ENCODE measurements at regions not wholly inside any gene's neighbourhood (a gene's known extent, or its start where the extent isn't known, plus 50 kb on each side); places are given as distances from the start of the nearest gene placed in this dataset.

- no peak for TF ChIP-seq CTCF (IDR thresholded peaks at IDR 0.05; ENCODE audit: control insufficient read depth, extremely low read depth, insufficient read depth)
- no peak for DNase-seq (ENCODE audit: low read depth)
- no peak overlapping the region for H3K4me3 ChIP-seq (ENCODE audit: low read depth, low read length)
These were observed 84.3 kb downstream of the TNFAIP2 start for GRCh38 chr14:103207388-103208072.

- TF ChIP-seq CTCF (IDR thresholded peaks at IDR 0.05; ENCODE audit: control insufficient read depth, extremely low read depth, insufficient read depth): no peak
- H3K4me3 ChIP-seq (ENCODE audit: low read depth, low read length): no peak overlapping the region
- no peak for DNase-seq (ENCODE audit: low read depth)
These were observed 85.8 kb downstream of the TNFAIP2 start for GRCh38 chr14:103209054-103209453.

GRCh38 chr14:103209506-103209905 lies 86.2 kb downstream of the TNFAIP2 start:
- TF ChIP-seq CTCF (IDR thresholded peaks at IDR 0.05; ENCODE audit: control insufficient read depth, extremely low read depth, insufficient read depth): no peak
- DNase-seq (ENCODE audit: low read depth): no peak
- H3K4me3 ChIP-seq (ENCODE audit: low read depth, low read length): no peak overlapping the region

- no peak overlapping the region for H3K4me3 ChIP-seq (ENCODE audit: low read depth, low read length)
- no peak for TF ChIP-seq CTCF (IDR thresholded peaks at IDR 0.05; ENCODE audit: control insufficient read depth, extremely low read depth, insufficient read depth)
- no peak for DNase-seq (ENCODE audit: low read depth)
These were observed 90.1 kb downstream of the TNFAIP2 start for GRCh38 chr14:103213331-103213730.

DNA sequence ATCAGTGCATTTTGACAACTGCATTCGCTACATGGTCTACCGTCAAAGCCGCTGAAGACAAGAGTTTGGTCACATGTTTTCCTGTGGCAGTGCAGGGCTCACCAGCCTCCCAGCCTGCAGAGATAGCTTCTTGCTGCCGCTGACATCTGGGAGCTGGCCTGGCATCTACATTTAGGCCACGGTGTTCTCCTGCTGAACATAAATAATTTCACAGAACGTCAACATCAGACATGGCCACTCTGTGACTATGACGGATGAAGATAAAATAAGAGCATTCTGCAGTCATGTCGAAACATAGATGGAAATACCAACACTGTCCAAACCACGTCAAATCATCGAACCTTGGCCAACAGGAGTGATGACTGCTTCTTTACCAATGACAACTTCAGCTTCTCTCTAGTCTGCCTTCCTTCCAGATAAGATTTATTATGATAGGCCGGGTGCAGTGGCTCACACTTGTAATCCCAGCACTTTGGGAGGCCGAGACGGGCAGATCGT lies 91.2 kb downstream of the TNFAIP2 start:
- DNase-seq (ENCODE audit: low read depth): no peak
- no peak for TF ChIP-seq CTCF (IDR thresholded peaks at IDR 0.05; ENCODE audit: control insufficient read depth, extremely low read depth, insufficient read depth)
- no peak overlapping the region for H3K4me3 ChIP-seq (ENCODE audit: low read depth, low read length)

DNA sequence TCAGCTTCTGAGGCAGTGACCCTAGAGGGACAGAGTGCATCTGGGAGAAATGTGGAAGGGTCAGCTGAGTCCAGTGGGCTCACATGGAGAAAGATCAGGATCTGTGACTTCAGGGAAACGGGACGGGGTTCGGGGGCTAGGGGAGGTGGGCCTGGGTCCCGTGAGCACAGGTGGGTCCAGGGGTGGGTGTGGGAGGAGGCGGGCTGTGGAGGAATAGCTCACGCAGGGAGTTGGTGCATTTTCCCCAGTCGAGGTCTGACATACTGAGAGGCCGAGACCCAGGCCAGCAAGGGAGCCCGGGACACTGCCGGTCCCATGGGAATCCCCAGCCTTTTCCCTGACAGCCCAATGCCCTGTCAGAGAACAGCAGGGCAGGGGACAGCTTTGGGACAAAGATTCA lies 93.1 kb downstream of the TNFAIP2 start:
- no peak for TF ChIP-seq CTCF (IDR thresholded peaks at IDR 0.05; ENCODE audit: control insufficient read depth, extremely low read depth, insufficient read depth)
- no peak overlapping the region for H3K4me3 ChIP-seq (ENCODE audit: low read depth, low read length)
- no peak for DNase-seq (ENCODE audit: low read depth)

DNA sequence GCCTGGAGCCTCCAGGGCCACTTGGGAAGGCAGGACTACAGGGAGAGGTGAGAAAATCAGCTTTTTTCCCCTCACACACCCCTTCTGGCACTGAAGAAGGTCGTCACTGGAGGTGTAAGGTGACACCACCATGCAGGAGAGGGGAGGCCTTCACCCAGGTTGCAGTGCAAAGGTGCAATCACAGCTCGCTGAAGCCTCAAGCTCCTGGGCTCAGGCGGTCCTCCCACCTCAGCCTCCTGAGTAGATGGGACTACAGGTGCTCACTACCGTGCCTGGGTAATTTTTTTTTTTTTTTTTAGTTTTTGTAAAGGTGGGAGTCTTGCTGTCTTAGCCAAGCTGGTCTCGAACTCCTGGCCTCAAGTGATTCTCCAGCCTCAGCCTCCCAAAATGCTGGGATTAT lies 93.6 kb downstream of the TNFAIP2 start:
- TF ChIP-seq CTCF (IDR thresholded peaks at IDR 0.05; ENCODE audit: control insufficient read depth, extremely low read depth, insufficient read depth): no peak
- H3K4me3 ChIP-seq (ENCODE audit: low read depth, low read length): no peak overlapping the region
- DNase-seq (ENCODE audit: low read depth): no peak

All from LNCaP clone FGC (cell line).